HG02970 (cell line): ENCODE measurements at regions not wholly inside any gene's neighbourhood (a gene's known extent, or its start where the extent isn't known, plus 50 kb on each side); places are given as distances from the start of the nearest gene placed in this dataset.
"Not testable (repeated sequence)": the region's sequence is repeated elsewhere in the genome, so short reads cannot be mapped to it uniquely, and the experiment has no call there.

Experiments
- ATAC-seq: cut with Tn5 transposase; IDR thresholded peaks from one replicate; pipeline ENCODE4 v1.9.1; 2021; ENCODE audit warnings: mild to moderate bottlenecking, moderate library complexity, moderate number of reproducible peaks; ENCODE audit not compliant: unreplicated experiment, low FRiP score

DNA sequence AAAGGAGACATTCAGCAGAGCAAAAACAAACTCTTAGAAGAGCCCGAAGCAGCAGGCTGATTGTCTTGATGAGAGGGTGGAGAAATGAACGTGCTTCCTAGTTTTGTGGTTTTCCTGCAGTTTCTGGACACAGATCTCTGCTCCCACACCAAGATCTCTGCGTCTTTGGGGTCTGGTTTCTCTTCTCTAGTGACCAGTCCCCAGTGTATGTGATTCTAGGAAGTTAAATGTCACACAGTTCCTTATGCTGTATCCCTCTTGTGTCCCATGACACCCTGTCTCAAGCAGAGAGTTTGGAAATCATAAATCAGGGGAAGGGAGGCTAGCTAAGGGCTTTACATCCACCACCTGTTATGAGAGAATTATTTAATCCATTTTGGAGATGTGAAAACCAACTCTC, 55.4 kb upstream of the KLF14 start:
- ATAC-seq, result no peak

DNA sequence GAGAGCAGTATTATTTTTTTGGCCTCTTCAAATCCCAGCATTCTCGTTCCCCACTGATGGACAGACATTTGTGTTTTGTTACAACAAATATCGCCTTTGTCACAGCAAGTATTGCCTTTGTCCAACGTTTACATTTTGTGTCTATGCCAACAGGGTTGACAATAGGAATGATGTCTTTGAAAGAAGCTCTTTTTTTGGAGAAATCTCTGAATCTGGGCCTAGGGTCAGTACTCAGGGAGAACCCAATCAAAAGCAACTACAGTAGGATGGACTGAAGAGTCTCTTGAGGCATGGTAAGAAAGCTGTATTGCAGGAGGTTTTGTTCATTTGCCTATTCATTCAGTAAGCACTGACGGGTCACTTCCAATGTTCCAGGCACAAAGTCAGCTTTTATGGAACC, 57.7 kb upstream of the KLF14 start:
- no peak for ATAC-seq

DNA sequence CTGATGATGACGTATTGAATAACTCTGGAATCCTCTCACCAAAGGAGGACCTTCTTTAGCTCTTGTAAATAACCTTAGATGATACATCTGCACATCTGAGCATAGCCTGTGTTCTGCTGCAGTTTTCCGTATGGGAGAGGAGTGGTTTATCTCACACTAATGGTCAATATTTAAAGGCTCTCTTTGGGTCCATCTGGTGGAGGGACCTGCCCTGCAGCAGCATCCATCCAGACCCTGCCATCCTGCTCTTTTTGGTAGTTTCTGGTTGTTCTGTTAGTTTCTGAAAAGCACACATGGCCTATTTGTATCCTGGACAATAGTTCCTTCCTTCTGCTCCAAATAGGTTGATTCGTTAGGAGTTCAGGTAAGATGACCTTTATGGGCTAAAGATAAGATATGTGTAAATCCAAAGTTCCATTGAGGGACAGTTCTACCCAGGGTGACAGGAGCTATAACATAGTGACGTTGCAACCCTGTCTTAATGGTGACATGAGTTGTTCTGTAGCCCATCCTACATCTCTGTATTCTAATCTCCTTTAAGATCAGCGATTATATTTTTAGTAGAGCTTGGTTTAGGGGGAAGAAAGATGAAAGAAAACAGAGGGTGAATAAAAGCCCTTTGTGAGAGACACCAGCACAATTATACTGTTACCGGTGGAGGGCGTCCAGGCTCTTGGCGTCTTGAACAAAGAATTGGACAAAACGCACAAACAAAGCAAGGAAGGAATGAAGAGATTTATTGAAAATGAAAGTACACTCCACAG, 60.0 kb upstream of the KLF14 start:
- ATAC-seq, result no peak

DNA sequence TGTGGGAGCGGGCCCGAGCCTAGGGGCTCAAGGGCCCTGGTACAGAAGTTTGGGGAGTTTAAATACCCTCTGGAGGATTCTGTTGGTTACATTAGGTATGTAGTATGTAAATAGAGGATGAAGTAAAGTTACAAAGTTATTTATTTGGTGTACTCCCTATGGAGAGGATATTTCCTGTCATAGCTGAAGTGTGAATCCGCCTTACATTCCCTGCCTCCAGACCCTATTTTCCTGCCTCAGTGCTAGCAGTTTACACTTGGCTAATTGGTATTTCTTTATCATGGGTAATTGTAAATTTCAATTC, 60.6 kb upstream of the KLF14 start:
- ATAC-seq, result no peak

DNA sequence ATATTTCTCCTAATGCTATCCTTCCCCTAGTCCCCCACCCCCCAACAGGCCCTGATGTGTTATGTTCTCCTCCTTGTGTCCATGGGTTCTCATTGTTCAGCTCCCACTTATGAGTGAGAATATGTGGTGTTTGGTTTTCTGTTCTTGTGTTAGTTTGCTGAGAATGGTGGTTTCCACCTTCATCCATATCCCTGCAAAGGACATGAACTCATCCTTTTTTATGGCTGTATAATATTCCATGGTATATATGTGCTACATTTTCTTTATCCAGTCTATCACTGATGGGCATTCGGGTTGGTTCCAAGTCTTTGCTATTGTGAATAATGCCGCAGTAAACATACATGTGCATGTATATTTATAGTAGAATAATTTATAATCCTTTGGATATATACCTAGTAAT, 62.4 kb upstream of the KLF14 start:
- not testable (repeated sequence) for ATAC-seq

DNA sequence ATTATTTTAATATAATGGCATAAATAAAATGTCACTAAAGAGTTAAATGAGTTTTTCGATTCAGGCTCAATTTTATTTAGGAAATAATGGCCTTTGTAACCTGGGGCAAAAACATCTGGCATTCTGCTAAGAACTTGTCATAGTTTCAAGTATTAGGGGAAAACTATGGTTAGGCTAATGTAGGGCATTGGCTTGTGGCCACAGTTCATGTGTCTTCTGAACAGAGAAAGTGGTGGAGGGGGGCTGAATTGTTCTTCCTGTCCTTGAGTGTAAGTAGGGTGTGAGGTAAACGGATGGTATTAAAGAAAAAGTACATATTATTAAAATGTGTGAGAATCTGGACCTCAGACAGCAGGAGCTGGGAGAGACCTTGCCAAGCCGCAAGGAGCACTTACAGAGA, 69.1 kb upstream of the KLF14 start:
- ATAC-seq, result no peak

- no peak for ATAC-seq
These were observed 70.2 kb upstream of the KLF14 start for GRCh38 chr7:130804220-130804619.

GRCh38 chr7:130812819-130813218, 78.8 kb upstream of the KLF14 start:
- ATAC-seq, result not testable (repeated sequence)

DNA sequence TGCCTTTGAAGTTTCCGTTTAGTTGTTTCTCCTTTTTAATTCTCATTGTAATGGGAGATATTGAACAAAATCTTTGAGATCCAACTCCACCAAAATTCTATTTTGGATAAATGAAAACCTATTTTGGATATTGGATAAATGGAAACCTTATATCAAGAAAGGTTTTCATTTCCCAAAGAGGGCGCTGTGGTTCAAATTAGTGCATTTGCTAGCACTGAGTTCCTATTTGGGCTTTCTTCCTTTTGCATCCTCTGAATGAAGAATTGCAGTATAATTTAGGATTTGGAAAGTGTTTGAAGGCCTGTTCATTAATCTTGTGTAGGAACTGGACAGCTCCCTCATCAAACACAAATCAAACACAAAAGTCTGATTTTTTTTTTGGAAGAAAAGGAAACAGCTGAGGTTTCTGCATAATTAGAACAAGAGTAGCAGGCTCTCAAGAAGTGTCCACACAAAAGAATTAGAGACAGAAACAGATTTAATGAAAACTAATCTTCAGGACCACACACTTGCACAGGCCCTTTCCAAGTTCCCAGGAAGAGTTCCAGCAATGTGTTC, 80.8 kb upstream of the KLF14 start:
- ATAC-seq, result no peak

DNA sequence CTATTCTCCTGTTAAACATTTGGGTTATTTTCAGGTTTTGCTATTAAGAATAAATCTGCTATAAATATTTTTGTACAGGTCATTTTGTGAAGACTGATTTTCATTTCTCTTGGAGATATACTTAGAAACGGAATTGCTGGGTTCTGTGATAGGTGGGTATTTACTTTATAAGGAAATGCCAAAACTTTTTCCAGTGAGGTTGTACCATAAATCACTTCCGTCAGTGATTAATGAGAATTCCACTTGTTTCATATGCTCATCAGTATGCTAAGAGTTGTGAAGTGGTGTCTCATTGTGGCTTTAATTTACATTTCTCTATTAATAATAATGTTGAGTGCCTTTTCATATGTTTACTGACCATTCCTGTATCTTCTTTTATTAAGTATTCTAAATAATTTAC, 84.0 kb upstream of the KLF14 start:
- no peak for ATAC-seq

DNA sequence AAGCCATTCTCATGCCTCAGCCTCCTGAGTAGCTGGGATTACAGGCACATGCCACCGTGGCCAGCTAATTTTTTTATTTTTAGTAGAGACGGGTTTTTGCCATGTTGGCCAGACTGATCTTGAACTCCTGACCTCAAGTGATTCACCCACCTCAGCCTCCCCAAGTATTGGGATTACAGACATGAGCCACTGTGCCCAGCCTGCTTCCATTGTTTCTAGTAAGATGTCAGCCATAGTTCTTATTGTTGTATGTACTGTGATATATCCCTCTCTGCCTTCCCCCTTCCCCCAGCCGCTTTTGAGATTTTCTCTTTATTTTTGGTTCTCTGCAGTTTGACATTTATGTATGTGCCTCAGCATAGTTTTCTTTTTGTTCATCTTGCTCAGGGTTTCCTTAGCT, 87.9 kb upstream of the KLF14 start:
- ATAC-seq, result no peak

DNA sequence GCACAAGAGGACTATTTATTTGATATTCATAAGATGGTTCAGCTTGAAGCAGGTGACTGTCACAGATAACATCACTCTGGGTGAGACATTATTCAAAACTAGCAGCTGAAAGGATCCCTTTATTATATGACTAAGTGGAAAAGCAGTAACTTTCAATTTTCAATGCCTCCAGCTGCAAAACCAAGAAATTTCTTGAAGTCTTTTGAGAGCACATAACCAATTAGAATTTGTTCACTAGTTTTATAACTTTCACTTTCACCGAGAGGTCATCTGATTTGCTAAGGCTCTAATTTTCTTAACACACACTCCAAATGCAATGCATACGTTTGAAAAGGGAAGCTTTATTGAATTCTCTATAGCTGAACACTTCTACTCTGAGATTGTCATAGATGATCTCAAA, 88.6 kb upstream of the KLF14 start:
- no peak for ATAC-seq

DNA sequence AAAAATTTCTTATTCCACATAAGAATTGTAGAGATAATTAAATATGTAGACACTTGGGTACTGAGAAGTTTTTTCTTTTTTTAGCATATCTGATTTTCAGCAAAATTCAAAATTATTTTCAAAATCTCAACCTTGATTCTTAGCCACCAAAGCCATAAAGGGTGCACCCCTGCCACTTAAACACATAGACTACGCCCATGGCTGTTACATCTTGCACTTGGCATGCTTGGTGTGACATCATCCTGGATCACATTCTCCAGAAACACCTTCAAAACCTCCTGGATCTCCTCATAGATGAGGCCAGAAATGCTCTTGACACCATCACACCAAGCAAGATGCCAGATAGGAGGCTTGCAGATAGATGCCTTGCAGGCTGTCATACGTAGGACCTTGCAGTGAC, 89.1 kb upstream of the KLF14 start:
- ATAC-seq, result no peak

DNA sequence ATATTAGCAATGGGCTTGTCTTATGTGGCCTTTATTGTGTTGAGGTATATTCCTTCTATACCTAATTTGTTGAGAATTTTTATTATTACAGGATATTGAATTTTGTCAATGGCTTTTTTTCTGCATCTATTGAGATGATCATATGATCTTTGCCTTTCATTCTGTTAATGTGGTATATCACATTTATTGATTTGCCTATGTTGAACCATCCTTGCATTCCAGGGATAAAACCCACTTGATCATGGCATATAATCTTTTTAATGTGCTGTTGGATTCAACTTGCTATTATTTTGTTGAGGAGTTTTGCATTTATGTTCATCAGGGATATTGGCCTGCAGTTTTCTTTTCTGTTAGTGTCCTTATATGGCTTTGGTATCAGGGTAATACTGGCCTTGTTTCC, 91.8 kb upstream of the KLF14 start:
- ATAC-seq, result no peak

- no peak for ATAC-seq
These were observed 95.4 kb upstream of the KLF14 start for GRCh38 chr7:130829415-130829814.

DNA sequence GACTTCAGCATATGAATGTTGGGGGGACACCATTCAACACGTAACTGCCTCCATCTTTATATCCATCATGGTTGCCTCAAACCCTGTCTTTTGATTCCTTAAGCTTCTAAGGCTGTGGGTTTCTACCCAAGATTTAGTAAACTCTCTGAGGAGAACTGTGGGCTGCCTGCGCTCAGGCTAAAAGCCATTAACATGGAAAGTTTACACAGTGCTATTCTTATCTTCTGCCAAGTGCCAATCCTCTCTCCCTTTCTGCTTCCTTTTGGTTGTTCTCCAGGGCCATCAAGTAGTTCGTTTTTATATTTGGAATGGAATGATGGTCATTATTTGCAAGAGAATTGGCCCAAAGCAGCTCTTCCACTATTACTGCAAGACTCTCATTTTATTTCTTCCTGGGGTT, 97.3 kb upstream of the KLF14 start:
- no peak for ATAC-seq

DNA sequence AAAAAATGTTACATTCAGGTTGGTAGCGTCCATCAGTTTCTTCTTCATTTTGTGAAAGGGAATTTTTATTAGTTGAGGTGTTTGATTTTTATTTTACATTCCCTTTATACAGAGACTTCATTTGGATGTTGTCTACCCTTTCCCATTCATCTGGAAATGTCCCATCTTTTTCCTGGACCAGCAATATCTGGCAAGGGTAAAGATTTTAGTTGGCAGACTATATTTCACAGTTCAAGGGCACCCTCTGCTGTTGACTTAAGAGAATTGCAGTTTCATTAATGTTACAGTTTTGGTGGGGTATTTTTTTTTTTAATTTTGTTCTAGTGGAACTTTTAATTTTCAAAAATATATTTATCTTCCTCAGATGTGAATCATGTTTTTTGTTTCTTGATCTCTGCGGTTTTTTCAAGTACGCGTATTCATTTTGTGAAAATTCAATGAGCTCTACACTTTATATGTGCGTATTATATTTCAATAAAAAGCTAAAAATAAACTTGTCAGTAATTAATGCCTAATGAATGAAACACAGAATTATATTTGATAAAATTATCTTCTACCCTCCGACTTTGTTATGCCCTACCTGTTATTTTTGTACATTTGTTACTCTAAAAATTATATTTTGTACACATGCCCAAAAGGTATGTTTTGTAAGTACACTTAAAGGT, 97.9 kb upstream of the KLF14 start:
- no peak for ATAC-seq

DNA sequence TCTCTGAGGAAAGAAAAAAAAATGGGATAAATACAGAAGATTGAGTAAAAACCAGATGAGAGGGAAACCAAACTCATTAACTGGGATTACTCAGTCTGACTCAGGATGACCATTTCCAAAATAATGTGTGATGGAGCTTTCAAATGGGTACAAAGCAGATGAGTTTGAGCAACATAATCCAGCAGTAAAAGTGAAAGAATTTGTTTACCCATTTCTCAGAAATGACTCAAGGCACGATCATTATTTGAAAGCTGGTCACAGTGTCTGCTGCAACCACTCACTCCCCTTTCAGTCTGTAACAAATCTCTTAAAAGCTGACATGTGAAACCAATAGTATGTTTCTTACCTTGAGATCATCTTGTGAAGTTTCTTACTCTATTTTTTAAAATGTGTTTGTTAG, 104.7 kb upstream of the KLF14 start:
- no peak for ATAC-seq

GRCh38 chr7:130840599-130840998, 106.6 kb upstream of the KLF14 start:
- ATAC-seq, result no peak

DNA sequence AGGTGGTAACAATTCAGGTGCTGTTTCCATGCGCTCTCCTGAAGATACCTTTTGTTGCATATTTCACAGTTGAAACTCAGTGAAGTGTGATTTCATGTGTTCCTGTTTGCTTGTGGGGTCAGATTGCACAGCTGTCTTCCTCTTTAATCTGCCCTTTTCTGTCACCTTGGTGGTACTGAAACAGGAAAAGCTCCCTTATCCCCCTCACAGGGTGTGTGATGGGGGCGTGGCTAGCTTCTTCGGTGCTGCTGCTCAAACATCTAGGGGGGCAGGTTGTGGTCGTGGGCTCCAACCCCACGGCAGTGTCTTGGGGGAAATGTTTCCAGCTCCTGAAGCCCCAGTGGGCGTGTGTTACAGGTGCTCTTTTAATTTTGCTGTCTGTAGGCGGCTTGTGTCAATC, 107.4 kb upstream of the KLF14 start:
- no peak for ATAC-seq

DNA sequence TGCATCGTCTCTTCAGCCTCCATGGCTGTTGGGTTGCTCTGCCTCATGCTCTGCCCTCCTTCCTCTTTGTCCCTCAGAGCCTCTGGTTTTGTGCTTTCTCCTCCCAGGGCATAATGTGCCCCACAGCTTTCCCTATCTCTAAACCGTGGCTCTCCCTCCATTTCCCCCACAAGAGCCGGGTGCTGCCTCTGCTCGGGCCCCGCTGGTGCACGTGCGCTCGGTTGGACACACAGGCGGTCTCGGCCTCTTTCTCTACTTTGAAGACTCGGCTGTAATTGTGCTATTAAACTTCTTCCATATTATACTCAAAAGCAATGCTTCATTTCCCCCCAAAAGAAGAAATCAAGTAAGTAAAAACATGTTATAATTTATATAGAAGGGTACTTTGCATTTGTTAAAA, 109.7 kb upstream of the KLF14 start:
- ATAC-seq, result no peak
